K562 (cell line): ENCODE measurements at regions not wholly inside any gene's neighbourhood (a gene's known extent, or its start where the extent isn't known, plus 50 kb on each side); places are given as distances from the start of the nearest gene placed in this dataset.

Source experiments
- ATAC-seq: fragments of 200-7000 bp; cut with Tn5 transposase; 3 replicates; pipeline ENCODE4 v1.9.1; 2020; ENCODE audit warnings: moderate library complexity
- BruUV-seq: library from RNA; stranded (reverse); fragments of 400-500 nt; replicated peaks from 2 replicates; lab custom pipeline; 2021; lab: Mats Ljungman, UMichigan
- CTCF ChIA-PET: fragments of 300-600 bp; formaldehyde crosslinking; extraction: SDS; loops from one replicate; lab custom pipeline; 2021; ENCODE audit warnings: low intra/inter-chr PET ratio; lab: Yijun Ruan, JAX
- POLR2A ChIA-PET: fragments of 300-600, 350-650 bp; sonication (Branson Sonifier 250); formaldehyde crosslinking; extraction: SDS; loops from one replicate; lab custom pipeline; 2021; ENCODE audit warnings: antibody characterized with exemption, inconsistent platforms; lab: Yijun Ruan, JAX
- DNase-seq, 4 experiments: peaks; one replicate each; pipeline versions ENCODE4 v3.0.0 to v3.0.0-alpha.2; 2011 to 2018; ENCODE audit warnings: low spot score in 3 of 4, mixed read lengths in 3 of 4; ENCODE audit errors: extremely low read depth in 1 of 4
- FAIRE-seq: peaks from 2 replicates; lab custom pipeline; 2011; peaks lifted over from hg19 to GRCh38; lab: Jason Lieb, UNC
- H2AFZ ChIP-seq: 2 replicates; pipeline ENCODE4 v1.6.0; 2011; ENCODE audit warnings: low read depth, low read length, control low read depth, inconsistent platforms
- H3K27ac ChIP-seq: fragments of 200-600 bp; 3 replicates; pipeline ENCODE4 v1.8.0; 2011; ENCODE audit warnings: low read depth, mild to moderate bottlenecking, control low read depth, inconsistent platforms, low read length, moderate library complexity, mixed read lengths; ENCODE audit errors: extremely low read depth
- H3K27me3 ChIP-seq, 2 experiments: fragments of 300-600 bp in 1 of 2; 2 replicates in 1 of 2; 3 replicates in 1 of 2; pipeline versions ENCODE4 v1.6.0 to v1.8.0; 2011; ENCODE audit warnings: inconsistent platforms in 2 of 2, low read length in 2 of 2, mild to moderate bottlenecking in 1 of 2, mixed read lengths in 1 of 2, moderate library complexity in 1 of 2; ENCODE audit not compliant: control insufficient read depth in 2 of 2, insufficient read depth in 2 of 2
- H3K36me3 ChIP-seq: fragments of 300-600 bp; 3 replicates; pipeline ENCODE4 v1.8.0; 2011; ENCODE audit warnings: mild to moderate bottlenecking, low read length, inconsistent platforms; ENCODE audit not compliant: control insufficient read depth, insufficient read depth
- H3K4me1 ChIP-seq, 2 experiments: fragments of 200-600 bp in 1 of 2; replicated peaks in 1 of 2; 2 replicates in 1 of 2; 3 replicates in 1 of 2; pipeline versions ENCODE4 v1.5.1 to v1.8.0; 2011; ENCODE audit warnings: inconsistent platforms in 2 of 2, low read length in 2 of 2, mild to moderate bottlenecking in 1 of 2, mixed read lengths in 1 of 2, moderate library complexity in 1 of 2; ENCODE audit not compliant: control insufficient read depth in 2 of 2, insufficient read depth in 2 of 2
- H3K4me2 ChIP-seq: 2 replicates; pipeline ENCODE4 v1.6.1; 2011; ENCODE audit warnings: low read length, control low read depth, inconsistent platforms, mixed read lengths; ENCODE audit not compliant: insufficient read depth
- H3K4me3 ChIP-seq: fragments of 200-600 bp; sonication (generic), shearing (Covaris generic); 2 replicates; pipeline ENCODE4 v1.5.1; 2016; ENCODE audit warnings: control low read depth, inconsistent platforms
- H3K79me2 ChIP-seq: fragments of 200-600 bp; 3 replicates; pipeline ENCODE4 v1.8.0; 2011; ENCODE audit warnings: low read length, inconsistent platforms; ENCODE audit not compliant: control insufficient read depth, insufficient read depth
- H3K9ac ChIP-seq, 2 experiments: 2 replicates each; pipeline versions ENCODE4 v1.6.0 to v1.6.1; 2011; ENCODE audit warnings: low read depth in 2 of 2, low read length in 2 of 2, control low read depth in 1 of 2, inconsistent platforms in 1 of 2, mild to moderate bottlenecking in 1 of 2, mixed read lengths in 1 of 2; ENCODE audit not compliant: insufficient read depth in 1 of 2
- H3K9me1 ChIP-seq: one replicate; pipeline ENCODE4 v1.6.0; 2011; ENCODE audit warnings: inconsistent platforms, mild to moderate bottlenecking, low read length, moderate library complexity; ENCODE audit not compliant: control insufficient read depth, insufficient read depth
- H3K9me3 ChIP-seq: replicated peaks from 2 replicates; pipeline ENCODE4 v1.5.1; 2011; ENCODE audit warnings: low read depth, low read length, inconsistent platforms; ENCODE audit not compliant: control insufficient read depth, insufficient read depth
- H4K20me1 ChIP-seq: replicated peaks from 2 replicates; pipeline ENCODE4 v1.6.1; 2011; ENCODE audit warnings: low read length, inconsistent platforms, mixed read lengths; ENCODE audit not compliant: control insufficient read depth, insufficient read depth
- HEY1 ChIP-seq: fragments of 250-450 bp; sonication (Bioruptor Pico); IDR thresholded peaks from 2 replicates; pipeline ENCODE4 v1.5.0; 2020; ENCODE audit warnings: mild to moderate bottlenecking, moderate library complexity, borderline replicate concordance
- KLF1 ChIP-seq: fragments of 450-650 bp; IDR thresholded peaks from 2 replicates; pipeline ENCODE4 v1.6.1; 2016; ENCODE audit warnings: missing genetic modification characterization, missing compliant biosample characterization
- ZNF695 ChIP-seq: fragments of 450-650 bp; formaldehyde crosslinking; IDR thresholded peaks from 2 replicates; pipeline ENCODE4 v1.4.0; 2020; ENCODE audit warnings: mild to moderate bottlenecking, moderate library complexity
- ZNF778 ChIP-seq: fragments of 450-650 bp; formaldehyde crosslinking; IDR thresholded peaks from 2 replicates; pipeline ENCODE4 v1.4.0; 2020; ENCODE audit warnings: mild to moderate bottlenecking, moderate library complexity
- WGBS: fragments of 100-300 bp; shearing (Covaris generic); methylation state at CpG from one replicate; pipeline ENCODE4 v1.1.6; 2016; ENCODE audit warnings: low coverage, mixed read lengths; ENCODE audit not compliant: insufficient coverage; ENCODE audit errors: missing lambda C conversion rate; 5-methylcytosine and 5-hydroxymethylcytosine counted together
- in situ Hi-C: fragments of 300-500 bp; cut with MboI; formaldehyde crosslinking; loops from 4 replicates; pipeline ENCODE4 v1.15.0; 2018; ENCODE audit warnings: inconsistent platforms, mixed read lengths
- intact Hi-C: fragments of 100-400 bp; cut with micrococcal nuclease; formaldehyde crosslinking; loops from 2 replicates; pipeline ENCODE4 v1.14.2; 2022
- TF ChIP-seq, protein P1 (sequence below): sonication (generic); formaldehyde crosslinking; IDR thresholded peaks from 2 replicates; pipeline ENCODE4 v1.8.0; 2022; ENCODE audit warnings: mild to moderate bottlenecking, missing genetic modification reagents

GRCh38 chr10:33680036-33680435, 345.6 kb upstream of the NRP1 start:
- Histone ChIP-seq H3K79me2 (no peaks in the 10 kb centered on the region), H3K4me3 (no peak overlapping the region), H3K4me1 (no peaks in the 10 kb centered on the region), H3K27ac (no peak overlapping the region), H3K4me2 (no peak overlapping the region), H3K36me3 (no peaks in the 10 kb centered on the region), H3K9me3 (no peaks in the 10 kb centered on the region), H3K27me3 (no peaks in the 10 kb centered on the region), H4K20me1 (no peaks in the 10 kb centered on the region), H2AFZ (no peak overlapping the region), H3K9me1 (no peaks in the 10 kb centered on the region), H3K9ac (no peak overlapping the region)
- POLR2A ChIA-PET = no interaction called here
- in situ Hi-C loops = no loop called here
- FAIRE-seq (no peak), ATAC-seq (no peak)
- CTCF ChIA-PET = no interaction called here
- 0% methylated on average over 5 of the region's 5 CpGs for WGBS
- no TSS peak for BruUV-seq
- intact Hi-C loops = no loop called here
- TF ChIP-seq KLF1 (tag) (no peak), HEY1 (CRISPR knock-in tag) (no peak), ZNF778 (CRISPR knock-in tag) (no peak)
- TF ChIP-seq, all 486 proteins: peak for 0
- no peak for DNase-seq

DNA sequence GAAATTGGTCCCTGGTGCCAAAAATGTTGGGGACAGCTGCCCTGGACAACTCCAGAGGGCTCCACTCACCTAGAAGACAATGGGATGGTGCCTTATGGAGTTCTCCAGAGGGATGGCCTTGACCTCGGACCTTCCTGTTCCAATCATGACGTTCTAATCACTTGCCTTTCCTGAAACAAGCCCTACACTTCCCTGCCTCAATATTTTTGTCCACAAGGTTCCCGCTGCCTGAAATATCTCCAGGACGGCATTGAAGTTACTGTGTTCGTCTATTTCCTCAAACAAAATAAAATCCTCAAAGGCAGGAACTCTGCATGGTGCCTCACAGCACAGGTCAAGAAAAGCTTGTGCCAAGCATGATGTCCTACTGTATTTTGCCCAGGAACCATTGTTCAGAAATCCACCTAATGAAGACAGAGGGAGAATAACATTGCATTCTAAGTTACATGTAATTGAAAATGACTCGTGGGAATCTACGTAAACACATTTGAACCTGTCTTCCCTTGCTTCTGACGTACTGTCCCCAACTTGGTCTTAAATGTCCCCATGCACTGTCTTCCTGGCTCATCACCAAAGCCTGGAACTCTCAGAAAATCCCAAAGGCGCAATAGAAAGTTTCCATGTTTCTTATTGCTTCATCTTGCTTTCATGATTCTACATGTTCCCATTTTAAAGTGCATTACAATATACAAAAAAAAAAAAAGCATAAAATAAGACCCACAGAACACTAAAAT, 342.3 kb upstream of the NRP1 start:
- BruUV-seq = no TSS peak
- H3K9me3 ChIP-seq = no peaks in the 10 kb centered on the region
- no peak overlapping the region for H2AFZ ChIP-seq
- DNase-seq = no peak
- FAIRE-seq = no peak
- H3K27me3 ChIP-seq = no peaks in the 10 kb centered on the region
- H3K4me3 ChIP-seq = no peak overlapping the region
- WGBS = under 1% methylated on average over 9 of the region's 9 CpGs
- TF ChIP-seq, protein P1, sequence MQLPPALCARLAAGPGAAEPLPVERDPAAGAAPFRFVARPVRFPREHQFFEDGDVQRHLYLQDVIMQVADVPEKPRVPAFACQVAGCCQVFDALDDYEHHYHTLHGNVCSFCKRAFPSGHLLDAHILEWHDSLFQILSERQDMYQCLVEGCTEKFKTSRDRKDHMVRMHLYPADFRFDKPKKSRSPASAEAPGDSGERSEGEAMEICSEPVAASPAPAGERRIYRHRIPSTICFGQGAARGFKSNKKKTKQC = no peak
- TF ChIP-seq ZNF695 (CRISPR knock-in tag) = no peak
- H3K79me2 ChIP-seq = no peaks in the 10 kb centered on the region
- no peak overlapping the region for H3K27ac ChIP-seq
- no peaks in the 10 kb centered on the region for H3K4me1 ChIP-seq
- in situ Hi-C loops (no loop called here), intact Hi-C loops (no loop called here)
- H3K9me1 ChIP-seq = no peaks in the 10 kb centered on the region
- ATAC-seq = no peak
- H4K20me1 ChIP-seq = no peaks in the 10 kb centered on the region
- H3K4me2 ChIP-seq = no peak overlapping the region
- no peaks in the 10 kb centered on the region for H3K36me3 ChIP-seq
- ChIA-PET POLR2A (no interaction called here), CTCF (no interaction called here)
- no peak overlapping the region for H3K9ac ChIP-seq
